ENCODE measurements at regions not wholly inside any gene's neighbourhood (a gene's known extent, or its start where the extent isn't known, plus 50 kb on each side); places are given as distances from the start of the nearest gene placed in this dataset.
"Not testable (repeated sequence)": the region's sequence is repeated elsewhere in the genome, so short reads cannot be mapped to it uniquely, and the experiment has no call there.

- H3K27ac ChIP-seq = no peak overlapping the region
- no peak overlapping the region for H3K4me3 ChIP-seq
Measured at GRCh38 chr15:35956056-35956455, 410.1 kb upstream of the DPH6 start.

GRCh38 chr15:35958021-35958420, 412.1 kb upstream of the DPH6 start:
- no peak overlapping the region for H3K27ac ChIP-seq
- H3K4me3 ChIP-seq = no peak overlapping the region

- Histone ChIP-seq H3K4me3 (no peak overlapping the region), H3K27ac (no peak overlapping the region)
Measured at GRCh38 chr15:35958975-35959374, 413.0 kb upstream of the DPH6 start.

- H3K27ac ChIP-seq = no peak overlapping the region
- no peak overlapping the region for H3K4me3 ChIP-seq
Measured at GRCh38 chr15:35963326-35963725, 417.4 kb upstream of the DPH6 start.

- Histone ChIP-seq H3K27ac (no peak overlapping the region), H3K4me3 (no peak overlapping the region)
Measured at GRCh38 chr15:35966781-35967180, 420.8 kb upstream of the DPH6 start.

- H3K27ac ChIP-seq = not testable (repeated sequence)
Measured at GRCh38 chr15:35967968-35968367, 422.0 kb upstream of the DPH6 start.

GRCh38 chr15:35973029-35973428, 427.1 kb upstream of the DPH6 start:
- H3K4me3 ChIP-seq = no peak overlapping the region
- no peak overlapping the region for H3K27ac ChIP-seq

More at GRCh38 chr15:35967968-35968367, 422.0 kb upstream of the DPH6 start:
- not testable (repeated sequence) for H3K4me3 ChIP-seq

GRCh38 chr15:35974052-35974451, 428.1 kb upstream of the DPH6 start:
- H3K27ac ChIP-seq = no peak overlapping the region
- H3K4me3 ChIP-seq = no peak overlapping the region

GRCh38 chr15:35975941-35976340, 430.0 kb upstream of the DPH6 start:
- Histone ChIP-seq H3K4me3 (no peak overlapping the region), H3K27ac (no peak overlapping the region)

GRCh38 chr15:35979608-35980007, 433.6 kb upstream of the DPH6 start:
- Histone ChIP-seq H3K27ac (no peak overlapping the region), H3K4me3 (no peak overlapping the region)

GRCh38 chr15:35980719-35981118, 434.8 kb upstream of the DPH6 start:
- no peak overlapping the region for H3K27ac ChIP-seq
- no peak overlapping the region for H3K4me3 ChIP-seq

- H3K4me3 ChIP-seq = no peak overlapping the region
- H3K27ac ChIP-seq = no peak overlapping the region
Measured at GRCh38 chr15:35986191-35986721, 440.3 kb upstream of the DPH6 start.

GRCh38 chr15:35987056-35987455, 441.1 kb upstream of the DPH6 start:
- Histone ChIP-seq H3K4me3 (no peak overlapping the region), H3K27ac (no peak overlapping the region)

- Histone ChIP-seq H3K27ac (no peak overlapping the region), H3K4me3 (no peak overlapping the region)
Measured at GRCh38 chr15:35991386-35991785, 445.4 kb upstream of the DPH6 start.

GRCh38 chr15:35992791-35993190, 446.8 kb upstream of the DPH6 start:
- no peak overlapping the region for H3K4me3 ChIP-seq
- H3K27ac ChIP-seq = no peak overlapping the region

- no peak overlapping the region for H3K4me3 ChIP-seq
- H3K27ac ChIP-seq = no peak overlapping the region
Measured at GRCh38 chr15:35993196-35993595, 447.2 kb upstream of the DPH6 start.

- Histone ChIP-seq H3K4me3 (no peak overlapping the region), H3K27ac (no peak overlapping the region)
Measured at GRCh38 chr15:35994876-35995275, 448.9 kb upstream of the DPH6 start.

GRCh38 chr15:35998663-35999602, 453.0 kb upstream of the DPH6 start:
- no peak overlapping the region for H3K4me3 ChIP-seq
- no peak overlapping the region for H3K27ac ChIP-seq

GRCh38 chr15:36004891-36005490, 459.0 kb upstream of the DPH6 start:
- Histone ChIP-seq H3K4me3 (no peak overlapping the region), H3K27ac (no peak overlapping the region)

- no peak overlapping the region for H3K27ac ChIP-seq
- H3K4me3 ChIP-seq = no peak overlapping the region
Measured at GRCh38 chr15:36005542-36005941, 459.6 kb upstream of the DPH6 start.

- H3K27ac ChIP-seq = no peak overlapping the region
- H3K4me3 ChIP-seq = no peak overlapping the region
Measured at GRCh38 chr15:36007699-36008098, 461.7 kb upstream of the DPH6 start.
